Smooth muscle cell (in vitro differentiated cells): ENCODE measurements at regions not wholly inside any gene's neighbourhood (a gene's known extent, or its start where the extent isn't known, plus 50 kb on each side); places are given as distances from the start of the nearest gene placed in this dataset.

Experiments used
- DNase-seq: peaks from one replicate; lab custom pipeline; 2025; ENCODE audit not compliant: unreplicated experiment; lab: John Stamatoyannopoulos, UW
- H2AFZ ChIP-seq: fragments of 200-600 bp; sonication (generic); 2 replicates; pipeline ENCODE4 v1.6.0; 2016; ENCODE audit warnings: antibody characterized with exemption, low read depth, mild to moderate bottlenecking
- H3F3A ChIP-seq: fragments of 200-600 bp; sonication (generic); 2 replicates; pipeline ENCODE4 v1.6.0; 2017; ENCODE audit warnings: antibody characterized with exemption, low read depth
- H3K27ac ChIP-seq: fragments of 200-600 bp; sonication (generic); 2 replicates; pipeline ENCODE4 v1.5.1; 2016; ENCODE audit warnings: low read depth, mild to moderate bottlenecking
- H3K27me3 ChIP-seq: fragments of 200-600 bp; sonication (generic); 2 replicates; pipeline ENCODE4 v1.6.1; 2016; ENCODE audit warnings: low read depth, mild to moderate bottlenecking
- H3K36me3 ChIP-seq: fragments of 200-600 bp; sonication (generic); 2 replicates; pipeline ENCODE4 v1.5.1; 2016; ENCODE audit warnings: low read depth
- H3K4me1 ChIP-seq: fragments of 200-600 bp; sonication (generic); 2 replicates; pipeline ENCODE4 v1.5.1; 2016; ENCODE audit warnings: low read depth
- H3K4me2 ChIP-seq: fragments of 200-600 bp; sonication (generic); 2 replicates; pipeline ENCODE4 v1.6.0; 2016; ENCODE audit warnings: mild to moderate bottlenecking
- H3K4me3 ChIP-seq: fragments of 200-600 bp; sonication (generic); 2 replicates; pipeline ENCODE4 v1.5.1; 2016; ENCODE audit warnings: mild to moderate bottlenecking
- H3K79me2 ChIP-seq: fragments of 200-600 bp; sonication (generic); 2 replicates; pipeline ENCODE4 v1.6.0; 2016; ENCODE audit warnings: low read depth, mild to moderate bottlenecking
- H3K9ac ChIP-seq: fragments of 200-600 bp; sonication (generic); 2 replicates; pipeline ENCODE4 v1.6.0; 2016; ENCODE audit warnings: low read depth
- H3K9me3 ChIP-seq: fragments of 200-600 bp; sonication (generic); replicated peaks from 2 replicates; pipeline ENCODE4 v1.5.1; 2016; ENCODE audit warnings: low read depth
- H4K20me1 ChIP-seq: fragments of 200-600 bp; sonication (generic); 2 replicates; pipeline ENCODE4 v1.6.0; 2016; ENCODE audit warnings: low read depth
- WGBS: methylation state at CpG from one replicate; pipeline ENCODE4 v1.1.7; 2016; ENCODE audit warnings: low lambda C conversion rate; 5-methylcytosine and 5-hydroxymethylcytosine counted together
- TF ChIP-seq, protein P1 (sequence below): fragments of 200-600 bp; sonication (generic); IDR thresholded peaks from 2 replicates; pipeline ENCODE4 v1.5.1; 2017; ENCODE audit warnings: borderline replicate concordance, mild to moderate bottlenecking, antibody characterized with exemption; ENCODE audit not compliant: insufficient read depth, poor library complexity, severe bottlenecking

DNA sequence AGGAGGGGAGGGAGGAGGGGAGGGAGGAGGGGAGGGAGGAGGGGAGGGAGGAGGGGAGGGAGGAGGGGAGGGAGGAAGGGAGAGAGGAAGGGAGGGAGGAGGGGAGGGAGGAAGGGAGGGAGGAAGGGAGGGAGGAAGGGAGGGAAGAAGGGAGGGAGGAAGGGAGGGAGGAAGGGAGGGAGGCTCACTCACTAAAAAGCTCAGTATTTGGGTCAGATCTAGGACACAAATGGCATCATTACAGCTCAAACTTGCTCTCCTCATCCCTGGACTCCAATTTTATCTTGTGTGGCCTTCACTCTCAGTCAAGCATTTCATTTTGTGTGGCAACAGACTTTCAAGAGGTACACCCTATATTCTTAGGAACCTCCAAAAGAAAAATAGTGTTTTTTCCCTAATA, 435.4 kb downstream of the IRS1 start:
- no peaks in the 10 kb centered on the region for H3K27me3 ChIP-seq
- no peak overlapping the region for H3K4me2 ChIP-seq
- H3K36me3 ChIP-seq = no peaks in the 10 kb centered on the region
- no peaks in the 10 kb centered on the region for H3K9me3 ChIP-seq
- no peaks in the 10 kb centered on the region for H3K4me1 ChIP-seq
- no peaks in the 10 kb centered on the region for H3K79me2 ChIP-seq
- no peak for DNase-seq
- H4K20me1 ChIP-seq = no peaks in the 10 kb centered on the region
- no peak overlapping the region for H3K4me3 ChIP-seq
- TF ChIP-seq, protein P1, sequence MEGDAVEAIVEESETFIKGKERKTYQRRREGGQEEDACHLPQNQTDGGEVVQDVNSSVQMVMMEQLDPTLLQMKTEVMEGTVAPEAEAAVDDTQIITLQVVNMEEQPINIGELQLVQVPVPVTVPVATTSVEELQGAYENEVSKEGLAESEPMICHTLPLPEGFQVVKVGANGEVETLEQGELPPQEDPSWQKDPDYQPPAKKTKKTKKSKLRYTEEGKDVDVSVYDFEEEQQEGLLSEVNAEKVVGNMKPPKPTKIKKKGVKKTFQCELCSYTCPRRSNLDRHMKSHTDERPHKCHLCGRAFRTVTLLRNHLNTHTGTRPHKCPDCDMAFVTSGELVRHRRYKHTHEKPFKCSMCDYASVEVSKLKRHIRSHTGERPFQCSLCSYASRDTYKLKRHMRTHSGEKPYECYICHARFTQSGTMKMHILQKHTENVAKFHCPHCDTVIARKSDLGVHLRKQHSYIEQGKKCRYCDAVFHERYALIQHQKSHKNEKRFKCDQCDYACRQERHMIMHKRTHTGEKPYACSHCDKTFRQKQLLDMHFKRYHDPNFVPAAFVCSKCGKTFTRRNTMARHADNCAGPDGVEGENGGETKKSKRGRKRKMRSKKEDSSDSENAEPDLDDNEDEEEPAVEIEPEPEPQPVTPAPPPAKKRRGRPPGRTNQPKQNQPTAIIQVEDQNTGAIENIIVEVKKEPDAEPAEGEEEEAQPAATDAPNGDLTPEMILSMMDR = no peak
- no peak overlapping the region for H2AFZ ChIP-seq
- no peaks in the 10 kb centered on the region for H3F3A ChIP-seq
- H3K27ac ChIP-seq = no peak overlapping the region
- no peak overlapping the region for H3K9ac ChIP-seq

DNA sequence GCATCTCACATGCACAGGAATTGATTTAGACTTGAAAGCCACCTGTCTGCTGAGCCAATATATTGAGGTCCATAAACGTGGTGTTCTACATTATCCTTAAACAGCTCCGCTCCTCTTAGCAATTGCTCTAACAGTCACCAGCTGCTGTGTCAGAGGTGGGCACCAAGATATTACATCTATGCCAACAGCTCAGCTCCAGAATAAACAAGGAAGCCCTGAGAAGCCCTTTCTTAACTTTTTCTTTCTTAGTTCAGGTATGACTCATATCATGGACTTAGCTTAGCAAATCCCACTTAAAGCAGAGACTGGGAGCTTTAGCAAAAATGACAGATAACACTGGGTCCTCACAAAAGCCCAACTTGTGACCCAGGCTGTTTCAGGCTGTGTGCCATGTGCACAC, 436.6 kb downstream of the IRS1 start:
- no peak overlapping the region for H2AFZ ChIP-seq
- DNase-seq = no peak
- H3K79me2 ChIP-seq = no peaks in the 10 kb centered on the region
- no peaks in the 10 kb centered on the region for H3K36me3 ChIP-seq
- TF ChIP-seq, protein P1 = no peak
- peaks cover 5% of the 10 kb centered on the region for H3K4me1 ChIP-seq
- no peaks in the 10 kb centered on the region for H3K27me3 ChIP-seq
- H3K4me3 ChIP-seq = no peak overlapping the region
- H3K27ac ChIP-seq = no peak overlapping the region
- no peak overlapping the region for H3K9ac ChIP-seq
- no peaks in the 10 kb centered on the region for H3F3A ChIP-seq
- no peak overlapping the region for H3K4me2 ChIP-seq
- no peaks in the 10 kb centered on the region for H3K9me3 ChIP-seq
- WGBS = 71% methylated on average over 2 of the region's 2 CpGs
- no peaks in the 10 kb centered on the region for H4K20me1 ChIP-seq

DNA sequence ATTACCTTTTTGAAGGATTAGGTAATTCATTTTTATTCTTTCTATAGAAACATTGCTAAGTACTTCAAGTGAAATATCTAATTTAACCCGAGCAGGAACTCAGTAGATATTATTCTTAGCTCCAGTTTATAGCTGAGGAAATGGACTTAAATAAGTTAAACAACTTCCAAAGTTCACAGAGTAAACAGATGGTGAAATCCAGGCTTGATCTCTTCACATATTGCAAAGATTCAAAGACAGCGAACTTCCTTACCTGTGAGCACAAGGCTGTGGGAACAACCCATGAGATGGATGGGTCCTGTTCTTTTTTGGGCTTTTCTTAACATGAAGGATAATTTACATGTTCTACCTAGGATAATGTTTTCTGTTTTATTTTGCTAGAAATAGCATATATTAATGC, 439.0 kb downstream of the IRS1 start:
- no peaks in the 10 kb centered on the region for H3K9me3 ChIP-seq
- no peaks in the 10 kb centered on the region for H4K20me1 ChIP-seq
- H2AFZ ChIP-seq = no peak overlapping the region
- TF ChIP-seq, protein P1 = no peak
- 89% methylated on average over 2 of the region's 2 CpGs for whole genome bisulfite sequencing
- no peak for DNase-seq
- H3K79me2 ChIP-seq = no peaks in the 10 kb centered on the region
- no peaks in the 10 kb centered on the region for H3K27me3 ChIP-seq
- H3K4me1 ChIP-seq = peaks cover 5% of the 10 kb centered on the region
- no peaks in the 10 kb centered on the region for H3K36me3 ChIP-seq
- no peak overlapping the region for H3K4me2 ChIP-seq
- no peak overlapping the region for H3K4me3 ChIP-seq
- H3F3A ChIP-seq = no peaks in the 10 kb centered on the region
- H3K9ac ChIP-seq = no peak overlapping the region
- no peak overlapping the region for H3K27ac ChIP-seq

DNA sequence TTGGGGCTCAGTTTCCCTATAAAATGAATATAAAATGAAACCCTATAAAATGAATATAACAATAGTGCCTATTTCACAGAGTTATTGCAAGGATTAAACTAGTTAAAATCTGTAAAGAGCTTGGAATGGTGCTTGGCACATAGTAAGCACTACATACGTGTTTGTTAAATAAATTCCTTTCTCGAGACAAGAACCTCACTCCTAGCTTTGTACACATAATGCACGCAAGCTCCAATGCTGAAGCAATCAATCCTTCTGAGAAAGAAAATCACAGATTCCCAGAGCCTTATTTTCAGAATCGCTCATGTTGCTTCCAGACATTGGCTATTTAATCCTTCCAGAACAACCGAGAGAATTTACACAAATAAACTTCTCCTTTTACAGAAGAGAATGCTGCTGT, 440.9 kb downstream of the IRS1 start:
- H3K36me3 ChIP-seq = no peaks in the 10 kb centered on the region
- WGBS = 76% methylated on average over 5 of the region's 5 CpGs
- H3K4me2 ChIP-seq = no peak overlapping the region
- no peaks in the 10 kb centered on the region for H3F3A ChIP-seq
- H3K4me1 ChIP-seq = peaks cover 5% of the 10 kb centered on the region
- H3K4me3 ChIP-seq = no peak overlapping the region
- H3K79me2 ChIP-seq = no peaks in the 10 kb centered on the region
- no peaks in the 10 kb centered on the region for H3K9me3 ChIP-seq
- no peaks in the 10 kb centered on the region for H4K20me1 ChIP-seq
- no peak overlapping the region for H3K9ac ChIP-seq
- TF ChIP-seq, protein P1 = no peak
- H3K27me3 ChIP-seq = no peaks in the 10 kb centered on the region
- peak overlapping the region; percentile 4 for H2AFZ ChIP-seq
- DNase-seq = no peak
- no peak overlapping the region for H3K27ac ChIP-seq
